HG03469 (cell line): ENCODE measurements at regions not wholly inside any gene's neighbourhood (a gene's known extent, or its start where the extent isn't known, plus 50 kb on each side); places are given as distances from the start of the nearest gene placed in this dataset.
"Not testable (repeated sequence)": the region's sequence is repeated elsewhere in the genome, so short reads cannot be mapped to it uniquely, and the experiment has no call there.

Experiments used
- ATAC-seq: cut with Tn5 transposase; IDR thresholded peaks from one replicate; pipeline ENCODE4 v1.9.1; 2021; ENCODE audit warnings: mild to moderate bottlenecking, moderate library complexity, moderate number of reproducible peaks; ENCODE audit not compliant: unreplicated experiment

DNA sequence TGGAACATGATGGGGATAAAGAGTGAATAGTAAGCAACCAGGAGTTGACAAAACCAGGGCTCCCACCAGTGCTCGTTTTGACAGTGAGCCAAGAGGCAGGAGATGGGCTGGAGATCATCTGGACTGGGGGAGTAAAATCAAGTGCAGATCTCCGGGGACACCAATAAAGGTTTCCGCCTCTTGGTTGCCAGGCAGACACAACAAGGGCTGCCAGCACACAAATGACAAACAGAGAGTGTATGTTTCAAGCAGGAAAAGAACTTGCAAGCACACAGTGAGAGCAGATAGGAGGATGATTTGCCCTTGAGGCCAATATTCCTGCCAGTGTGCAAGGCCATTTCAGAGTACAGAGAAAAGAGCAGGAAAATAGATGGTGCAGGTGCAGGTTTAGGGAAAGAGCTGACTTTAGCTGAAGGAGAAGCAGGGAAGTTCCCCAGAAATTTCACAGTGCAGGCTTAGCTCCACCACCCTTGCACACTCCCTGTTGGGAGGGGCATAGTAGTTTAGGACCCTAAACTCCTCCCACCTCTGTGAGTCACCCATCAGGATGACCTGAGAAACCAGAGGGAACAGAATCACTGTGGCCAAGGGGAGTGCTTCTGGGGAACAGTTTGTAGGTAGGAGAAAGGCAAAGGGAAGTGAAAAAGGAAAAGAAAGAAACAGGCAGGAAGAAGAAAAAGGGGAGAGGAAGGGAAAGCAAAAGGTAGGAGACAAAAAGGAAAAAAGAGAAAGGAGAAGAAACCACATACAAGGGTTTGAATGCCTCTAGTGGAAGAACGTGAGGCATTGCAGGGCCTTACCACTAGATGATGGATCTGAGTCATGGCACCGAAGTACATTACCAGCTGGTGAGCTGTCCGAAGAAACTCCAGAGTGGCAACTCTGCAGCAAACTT lies 404.4 kb downstream of the SLC6A15 start:
- ATAC-seq = peak; percentile 75

DNA sequence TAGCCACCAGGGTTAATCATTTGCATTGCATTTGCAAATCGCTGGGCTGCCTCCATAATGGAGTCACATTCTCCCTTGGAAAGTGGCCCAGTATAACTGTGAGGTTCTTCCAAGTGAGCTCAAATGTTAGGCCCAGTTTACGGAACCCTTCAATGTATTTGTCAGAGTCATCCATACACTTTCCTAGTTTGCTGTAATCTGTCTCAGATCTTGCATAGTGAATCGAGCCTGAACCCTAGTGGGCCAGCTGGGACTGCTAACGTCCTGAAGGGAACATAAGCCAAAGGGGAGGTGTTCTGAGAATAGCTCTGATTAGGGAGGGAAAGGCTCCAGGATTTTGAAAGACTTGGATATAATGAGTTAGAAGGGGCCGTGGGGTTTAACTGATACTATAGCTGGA lies 406.3 kb downstream of the SLC6A15 start:
- no peak for ATAC-seq

DNA sequence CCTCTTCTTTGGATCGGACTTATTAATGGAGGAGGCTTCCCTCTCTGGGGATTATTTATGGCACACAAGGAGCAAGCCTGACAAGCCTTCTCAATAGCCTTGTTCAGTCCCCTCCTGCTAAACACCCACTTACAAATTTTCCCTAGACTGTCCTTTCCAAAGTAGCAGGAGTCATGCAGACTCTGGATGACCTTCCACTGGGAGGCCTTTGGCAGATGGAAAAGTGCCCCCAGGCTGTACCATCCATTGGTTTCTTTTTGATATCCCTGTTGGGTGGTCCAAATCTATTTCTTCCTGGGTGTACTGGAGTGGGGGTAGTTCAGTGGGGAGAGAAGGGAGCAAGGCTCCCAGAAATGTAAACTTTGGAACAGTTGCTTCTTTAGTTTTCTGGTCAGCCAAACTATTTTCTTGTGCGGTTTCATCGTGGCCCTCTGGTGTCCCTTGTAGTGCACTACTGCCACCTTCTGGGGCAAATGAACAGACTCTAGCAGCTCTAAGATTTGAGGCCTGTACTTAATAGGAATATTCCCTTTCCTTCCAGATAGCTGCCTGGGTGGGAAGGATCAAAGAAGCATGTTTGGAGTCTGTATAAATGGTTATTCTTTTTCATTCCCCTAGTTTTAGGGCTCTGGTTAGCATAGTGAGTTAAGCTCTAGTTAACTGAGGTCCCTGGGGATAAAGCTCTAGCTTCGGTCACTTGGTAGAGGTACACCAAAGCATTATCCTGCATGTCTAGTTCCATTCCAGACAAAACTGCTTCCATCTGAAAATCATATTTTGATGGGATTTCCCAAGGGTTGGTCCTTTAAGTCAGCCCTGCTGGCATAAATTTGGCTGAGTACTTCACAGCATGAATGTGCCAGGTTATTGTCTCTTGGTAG lies 409.5 kb downstream of the SLC6A15 start:
- ATAC-seq = peak; percentile 89

DNA sequence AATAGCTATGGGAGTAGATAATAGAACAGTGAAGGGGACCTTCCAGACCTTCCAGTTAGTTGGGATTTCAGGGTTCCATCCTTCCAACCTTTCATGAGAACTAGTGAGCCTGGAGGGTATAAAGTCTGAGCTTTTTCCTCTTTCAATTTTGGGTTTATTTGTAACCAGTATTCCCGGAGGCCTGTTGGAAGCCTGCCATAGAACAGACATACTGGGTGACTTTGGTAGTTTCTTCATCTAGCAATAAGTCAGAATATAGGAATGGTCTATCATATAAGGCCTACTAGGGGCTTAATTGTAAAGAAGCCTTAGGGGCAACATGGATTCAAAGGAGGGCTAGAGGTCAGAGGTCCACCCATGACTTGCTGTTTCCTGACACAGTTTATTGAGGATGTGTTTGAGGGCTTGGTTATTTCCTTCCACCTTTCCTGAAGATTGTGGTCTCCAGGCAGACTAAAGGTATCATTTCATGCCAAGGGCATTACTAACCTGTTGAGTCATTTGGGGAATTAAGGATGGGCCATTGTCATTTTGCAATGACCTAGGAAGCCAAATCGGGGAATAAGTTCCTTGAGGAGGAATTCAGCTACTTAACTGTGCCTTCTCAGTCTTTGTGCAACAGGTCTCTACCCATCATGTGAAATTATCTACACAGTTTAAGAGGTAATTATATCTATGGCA lies 410.3 kb downstream of the SLC6A15 start:
- no peak for ATAC-seq

DNA sequence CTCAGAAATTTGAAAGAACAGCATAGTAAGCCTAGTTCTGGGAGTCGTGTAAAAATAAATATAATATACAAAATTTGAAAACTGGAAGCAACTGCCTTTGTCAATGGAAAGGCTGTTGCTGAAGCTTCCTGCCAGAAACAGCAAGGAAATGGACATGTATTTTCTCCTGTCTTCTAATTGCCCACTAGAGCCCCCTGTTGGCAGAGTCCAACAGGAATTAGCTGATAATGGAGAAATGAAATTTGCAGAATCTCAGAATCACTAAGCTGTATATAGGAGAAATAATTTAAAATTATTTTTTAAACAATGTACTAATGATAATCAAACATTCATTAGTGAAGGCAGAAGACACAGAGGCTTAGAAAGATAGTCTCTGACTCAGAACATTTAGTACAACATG lies 414.8 kb downstream of the SLC6A15 start:
- ATAC-seq = no peak

DNA sequence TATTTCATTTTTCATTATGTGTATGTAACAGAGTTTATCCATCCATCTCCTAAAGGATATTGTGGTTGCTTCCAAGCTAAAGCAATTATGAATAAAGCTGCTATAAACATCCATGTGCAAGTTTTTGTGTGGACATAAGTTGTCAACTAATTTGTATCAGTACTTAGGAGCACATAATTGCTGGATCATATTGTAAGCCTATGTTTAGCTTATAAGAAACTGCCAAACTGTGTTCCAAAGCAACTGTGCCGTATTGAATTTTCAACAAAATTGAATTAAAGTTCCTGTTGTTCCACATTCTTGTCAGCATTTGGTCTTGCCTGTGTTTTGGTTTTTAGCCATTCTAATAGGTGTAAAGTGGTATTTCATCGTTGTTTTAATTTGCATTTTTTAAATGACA lies 416.9 kb downstream of the SLC6A15 start:
- no peak for ATAC-seq

DNA sequence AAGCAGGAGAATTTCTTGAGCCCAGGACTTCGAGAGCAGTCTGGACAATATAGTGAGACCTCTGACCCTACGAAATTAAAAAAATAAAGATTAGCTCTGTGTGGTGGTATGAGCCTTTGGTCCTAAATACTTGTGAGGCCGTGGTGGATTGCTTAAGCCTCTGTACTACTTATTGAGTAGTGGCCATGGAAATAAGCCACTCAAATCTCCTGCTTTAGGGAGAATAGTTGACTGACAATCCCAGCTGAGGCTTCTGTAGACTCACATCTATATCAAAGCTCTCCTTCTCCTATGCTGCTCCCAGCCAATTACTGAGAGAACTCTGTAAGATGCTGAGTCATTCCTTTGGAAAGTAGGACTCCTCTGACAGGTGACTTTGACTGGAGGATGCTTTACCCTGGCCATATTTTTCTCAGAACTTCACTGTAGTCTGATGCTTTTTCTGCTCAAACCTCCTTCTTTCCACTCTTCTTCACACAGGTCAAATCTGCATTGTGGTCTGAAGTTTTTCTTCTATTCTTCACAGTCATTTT lies 420.2 kb downstream of the SLC6A15 start:
- no peak for ATAC-seq

DNA sequence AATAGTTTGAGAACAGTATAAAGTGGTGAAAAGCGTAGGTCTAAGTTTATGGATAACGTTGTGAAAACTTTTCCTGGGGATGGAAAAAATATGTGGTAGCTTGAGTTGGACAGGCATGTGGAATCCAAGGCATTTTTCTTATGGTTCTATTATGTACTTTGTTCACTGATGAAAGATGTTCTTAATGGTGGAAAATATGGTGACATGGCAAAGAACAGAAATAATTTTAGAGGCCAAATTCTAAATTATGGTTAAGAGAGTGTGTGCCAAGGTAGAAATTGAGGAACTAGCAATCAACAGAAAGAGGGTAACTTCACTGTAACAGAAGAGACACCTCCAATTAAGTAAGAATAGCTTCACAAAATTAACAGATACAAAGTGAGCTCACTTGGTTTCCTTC lies 427.8 kb downstream of the SLC6A15 start:
- ATAC-seq = no peak

DNA sequence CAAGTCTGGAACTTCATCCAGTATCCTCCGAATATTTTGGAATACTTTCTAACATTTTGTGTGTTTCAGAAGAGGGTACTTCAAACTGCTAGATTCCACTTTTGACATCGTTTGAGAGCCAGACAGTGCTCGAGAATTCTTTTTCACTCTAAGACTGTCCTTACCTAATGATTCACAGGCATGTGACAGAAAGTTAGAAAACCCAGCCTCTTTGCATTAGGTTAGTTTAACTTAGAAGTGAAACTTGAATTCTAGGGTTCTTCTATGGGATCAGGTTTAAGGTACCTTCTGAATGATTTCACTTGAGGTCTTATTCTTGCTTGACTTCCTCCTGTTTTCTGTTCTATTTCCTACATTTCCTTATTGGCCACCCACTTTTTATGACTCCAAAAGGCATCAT lies 431.8 kb downstream of the SLC6A15 start:
- ATAC-seq = peak; percentile 55

DNA sequence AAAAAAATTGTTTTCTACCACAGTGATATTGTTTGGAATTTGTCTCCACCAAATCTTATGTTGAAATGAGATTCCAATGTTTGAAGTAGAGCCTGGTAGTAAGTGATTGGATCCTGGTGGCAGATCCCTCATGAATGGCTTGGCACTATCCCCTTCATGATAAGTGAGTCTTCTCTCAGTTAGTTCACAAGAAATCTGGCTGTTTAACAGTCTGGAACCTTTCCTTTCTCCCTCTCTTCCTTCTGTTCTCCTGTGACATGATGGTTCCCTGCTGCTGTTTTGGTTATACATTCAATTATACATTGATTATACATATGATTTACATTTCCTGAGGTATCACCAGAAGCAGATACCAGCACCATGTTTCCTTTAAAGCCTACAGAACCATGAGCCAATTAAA lies 442.2 kb downstream of the SLC6A15 start:
- no peak for ATAC-seq

DNA sequence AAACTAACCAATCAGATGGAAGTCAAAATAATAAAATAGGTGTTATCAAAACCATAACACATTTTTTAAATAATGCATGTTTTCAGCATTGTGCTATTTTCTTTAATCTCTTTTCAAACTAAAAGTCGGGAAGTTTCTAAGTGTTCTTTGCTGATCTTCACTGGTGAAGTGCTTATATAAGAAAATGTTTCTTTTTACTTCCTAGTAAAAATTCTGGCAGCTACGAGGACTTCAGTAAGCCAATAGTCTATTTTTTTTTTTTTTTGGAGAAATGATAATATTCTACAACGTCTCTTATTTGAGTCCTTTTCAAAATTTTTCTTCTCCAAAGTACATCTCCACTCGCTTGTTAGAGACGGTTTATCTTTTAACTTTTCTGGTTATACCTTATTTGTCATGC lies 448.0 kb downstream of the SLC6A15 start:
- ATAC-seq = no peak

DNA sequence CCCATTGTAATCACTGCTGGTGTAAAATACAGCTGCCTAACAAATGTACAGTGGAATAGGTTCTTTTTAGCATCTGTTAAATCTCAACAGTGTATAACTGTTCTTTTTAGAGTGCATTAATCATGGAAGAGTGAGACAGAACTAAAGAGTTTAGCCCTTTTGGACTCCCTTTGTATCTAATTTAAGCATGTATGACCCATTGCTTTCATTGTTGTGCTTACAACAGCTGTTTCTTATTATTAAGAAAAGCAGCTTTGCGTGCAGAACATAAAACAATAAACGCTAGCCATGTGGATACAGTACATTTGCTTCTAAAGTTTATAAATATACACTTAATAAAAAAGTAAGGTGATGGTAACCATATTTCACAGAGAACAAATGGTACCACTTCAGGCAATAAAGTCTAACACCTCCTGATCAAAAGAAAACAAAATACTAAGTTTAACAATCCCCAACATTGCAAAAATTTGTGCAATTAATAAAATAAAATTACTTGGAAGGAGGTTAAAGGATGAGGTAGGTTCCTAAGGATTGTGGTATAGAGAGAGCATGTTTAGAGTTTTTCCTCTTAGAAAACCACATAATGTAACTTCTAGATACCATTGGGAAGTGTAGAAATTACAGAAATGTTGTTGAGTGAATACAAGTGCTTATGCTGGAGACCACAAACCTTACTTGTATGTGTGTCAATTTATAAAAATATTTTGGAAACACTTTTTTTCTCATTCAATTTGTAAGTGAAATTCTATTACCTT lies 448.7 kb downstream of the SLC6A15 start:
- no peak for ATAC-seq

DNA sequence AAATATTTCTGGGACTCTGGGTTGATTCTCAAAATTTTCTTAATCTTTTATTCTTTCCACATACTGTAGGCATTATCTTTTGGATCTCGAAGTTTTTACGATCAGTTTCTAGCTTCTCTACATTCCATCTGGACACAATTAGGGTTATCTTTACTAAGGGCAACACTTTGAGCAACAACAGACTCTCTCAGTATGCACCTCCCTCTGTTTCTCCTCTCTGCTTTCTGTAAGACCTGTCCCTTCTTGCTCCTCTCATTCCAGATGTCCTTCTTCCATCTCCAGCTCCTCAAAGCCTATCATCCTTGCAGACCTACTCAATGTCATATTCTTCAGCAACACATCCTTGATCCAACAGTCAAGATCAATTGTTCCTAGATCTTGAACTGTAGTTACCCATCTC lies 457.0 kb downstream of the SLC6A15 start:
- no peak for ATAC-seq

DNA sequence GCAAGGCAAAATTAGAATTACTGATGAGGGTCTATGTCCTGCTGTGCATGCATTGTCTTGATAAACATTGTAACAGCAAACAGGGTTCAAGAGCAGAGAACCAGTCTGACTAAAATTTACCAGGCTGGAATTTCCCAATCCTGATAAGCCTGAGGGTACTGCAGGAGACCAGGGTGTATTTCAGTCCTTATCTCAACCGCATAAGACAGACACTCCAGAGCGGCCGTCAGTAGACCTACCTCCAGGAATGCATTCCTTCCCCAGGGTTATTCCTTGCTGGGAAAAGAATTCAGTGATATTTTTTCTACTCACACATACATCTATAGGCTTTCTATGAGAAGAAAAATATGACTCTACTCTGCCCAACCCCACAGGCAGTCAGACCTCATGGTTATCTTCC lies 466.1 kb downstream of the SLC6A15 start:
- ATAC-seq = not testable (repeated sequence)

DNA sequence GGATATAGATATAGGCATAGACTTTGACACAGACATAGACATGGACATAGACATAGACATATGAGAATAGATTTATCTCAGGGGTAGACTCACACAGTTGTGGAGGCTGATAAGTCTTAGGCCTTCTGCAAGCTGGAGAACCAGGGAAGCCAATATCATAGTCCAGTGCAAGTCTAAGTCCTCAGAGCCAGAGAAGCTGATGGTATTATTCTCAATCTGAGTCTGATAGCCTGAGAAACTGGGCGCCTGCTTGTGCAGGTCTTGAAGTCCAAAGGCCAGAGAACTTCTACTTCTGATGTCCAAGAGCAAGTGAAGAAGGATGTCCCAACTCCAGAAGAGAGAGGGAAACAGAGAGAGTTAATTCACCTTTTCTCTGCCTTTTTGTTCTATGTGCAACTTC lies 476.5 kb downstream of the SLC6A15 start:
- ATAC-seq = no peak

DNA sequence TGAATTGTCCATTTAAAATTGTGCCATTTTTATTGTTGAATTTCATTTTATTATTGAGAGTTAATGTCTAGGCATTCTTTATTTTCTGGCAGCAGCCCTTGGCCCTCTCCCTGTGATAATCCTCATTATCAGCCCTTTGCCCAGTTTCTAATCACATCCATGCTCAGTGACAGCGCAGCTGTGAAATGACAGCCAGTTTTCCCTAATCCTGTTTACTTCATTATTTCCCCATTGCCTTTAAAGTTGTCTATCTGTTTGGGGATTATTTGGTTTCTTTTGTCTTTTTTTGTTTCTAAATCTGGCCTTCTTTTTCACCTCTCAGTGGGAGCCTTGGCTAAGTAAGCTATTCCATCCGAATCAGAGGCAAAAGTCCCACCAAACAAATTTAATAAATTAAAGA lies 476.9 kb downstream of the SLC6A15 start:
- no peak for ATAC-seq

DNA sequence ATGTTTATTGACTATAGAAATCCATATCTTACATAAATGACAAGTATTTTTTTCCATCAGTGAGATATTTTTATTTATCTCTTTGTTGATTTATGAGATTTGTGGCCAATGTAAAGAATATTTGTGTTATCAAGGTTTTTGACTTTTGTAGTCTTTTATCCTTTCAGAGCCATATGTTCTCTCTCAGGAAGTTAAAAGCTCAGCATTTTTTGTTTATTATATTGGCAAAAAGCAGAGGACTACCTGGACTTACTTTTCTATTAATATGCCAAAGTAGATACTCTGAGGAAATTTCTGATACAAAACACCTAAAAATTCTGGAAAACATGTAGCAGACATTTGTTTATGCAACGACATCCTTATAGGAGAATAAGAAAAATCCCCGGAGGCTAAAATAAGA lies 490.3 kb downstream of the SLC6A15 start:
- ATAC-seq = no peak

DNA sequence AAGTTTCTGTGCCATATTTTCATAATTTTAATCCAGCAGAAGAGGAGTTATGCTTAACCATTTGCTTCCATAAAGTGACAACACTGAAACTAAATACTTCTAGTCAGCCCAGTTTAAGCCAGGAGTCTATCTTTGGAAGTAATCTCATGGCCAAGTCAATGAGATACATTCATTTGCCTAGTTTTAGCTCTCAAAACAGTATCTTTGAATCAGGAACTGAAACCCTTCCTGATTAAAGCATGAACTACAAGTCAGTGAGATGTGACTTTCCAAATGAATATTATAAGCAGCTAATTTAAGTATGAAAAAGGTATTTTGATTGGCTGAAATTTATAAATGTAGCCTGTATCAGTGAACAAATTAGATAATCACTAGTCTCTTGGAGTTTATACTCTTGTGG lies 491.5 kb downstream of the SLC6A15 start:
- ATAC-seq = peak; percentile 74

DNA sequence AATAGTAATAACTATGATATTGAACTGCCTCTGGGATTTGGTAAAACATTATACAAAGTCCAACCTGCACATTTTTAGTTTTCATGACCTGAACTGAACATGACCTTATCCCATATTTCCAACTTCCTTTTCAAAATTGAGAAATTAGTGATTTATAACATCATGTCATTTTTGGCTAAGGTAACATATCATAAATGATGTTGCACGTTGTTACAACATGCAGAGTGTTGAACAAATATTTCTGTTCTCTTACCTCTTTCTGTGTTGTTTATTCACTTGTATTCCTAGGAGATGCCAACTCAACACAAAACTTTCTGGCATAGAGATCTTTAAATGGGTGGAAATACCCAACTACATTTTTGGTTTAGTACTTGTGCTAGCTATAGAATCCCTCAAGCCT lies 496.0 kb downstream of the SLC6A15 start:
- ATAC-seq = no peak

DNA sequence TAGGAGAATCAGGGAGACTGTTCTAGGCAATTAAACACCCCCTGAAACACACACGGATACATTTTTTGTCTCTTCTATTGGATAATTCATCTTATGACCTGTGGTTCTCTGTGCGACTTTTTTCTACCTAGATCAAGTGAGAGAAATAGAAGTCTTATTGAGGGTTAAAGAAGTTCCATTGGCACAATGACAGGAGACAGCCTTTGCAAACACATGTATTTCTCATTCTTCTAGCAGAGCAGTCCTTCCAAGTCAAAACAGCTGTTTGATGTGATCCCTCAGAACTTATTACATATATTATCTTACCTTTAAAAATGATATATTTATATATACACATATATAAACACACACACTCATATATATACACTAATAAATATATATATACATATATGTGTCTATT lies 496.7 kb downstream of the SLC6A15 start:
- no peak for ATAC-seq
